A549 (cell line): ENCODE measurements at regions not wholly inside any gene's neighbourhood (a gene's known extent, or its start where the extent isn't known, plus 50 kb on each side); places are given as distances from the start of the nearest gene placed in this dataset.

Experiments
- ATAC-seq, 2 experiments: fragments of 200-7000 bp in 1 of 2; fragments of >200 bp in 1 of 2; cut with Nextera tagmentation in 1 of 2; cut with Tn5 transposase in 1 of 2; 3 replicates each; pipeline versions ENCODE4 v1.8.0 to v1.9.1; 2018 to 2020; ENCODE audit warnings: mild to moderate bottlenecking in 1 of 2, moderate library complexity in 1 of 2
- CTCF ChIA-PET: fragments of 300-600 bp; sonication (Branson Sonifier 250); formaldehyde crosslinking; extraction: SDS; loops from one replicate; lab custom pipeline; 2021; ENCODE audit warnings: antibody characterized with exemption, inconsistent platforms; lab: Yijun Ruan, JAX
- POLR2A ChIA-PET: fragments of 350-600 bp; formaldehyde crosslinking; extraction: SDS; loops from one replicate; lab custom pipeline; 2021; ENCODE audit warnings: antibody characterized with exemption, inconsistent platforms; lab: Yijun Ruan, JAX
- DNase-seq, 2 experiments: peaks; one replicate each; pipeline versions ENCODE4 v3.0.0 to v3.0.0-alpha.2; 2011 to 2016; ENCODE audit warnings: low read depth in 1 of 2, low spot score in 1 of 2
- FAIRE-seq: peaks from 2 replicates; lab custom pipeline; 2011; peaks lifted over from hg19 to GRCh38; lab: Jason Lieb, UNC
- H3K27ac ChIP-seq, 2 experiments: fragments of >200 bp; sonication (Bioruptor Twin); formaldehyde crosslinking; 3 replicates each; pipeline ENCODE4 v1.5.1; 2016 to 2017
- H3K4me1 ChIP-seq: fragments of >200 bp; sonication (Bioruptor Twin); formaldehyde crosslinking; 3 replicates; pipeline ENCODE4 v1.6.1; 2016
- H3K4me2 ChIP-seq: fragments of >200 bp; sonication (Bioruptor Twin); formaldehyde crosslinking; 3 replicates; pipeline ENCODE4 v1.6.1; 2016
- H3K4me3 ChIP-seq: fragments of >200 bp; sonication (Bioruptor Twin); formaldehyde crosslinking; 3 replicates; pipeline ENCODE4 v1.5.1; 2016
- H3K9me3 ChIP-seq: fragments of >200 bp; sonication (Bioruptor Twin); formaldehyde crosslinking; 3 replicates; pipeline ENCODE4 v1.6.1; 2016
- CBX2 ChIP-seq: fragments of 200-600 bp; sonication (generic); IDR thresholded peaks from 2 replicates; pipeline ENCODE4 v1.6.1; 2016; ENCODE audit warnings: low read depth, mild to moderate bottlenecking, borderline replicate concordance
- CEBPB ChIP-seq, 2 experiments: fragments of >200 bp in 1 of 2; sonication (Bioruptor Twin) in 1 of 2; formaldehyde crosslinking in 1 of 2; IDR thresholded peaks; 2 replicates each; pipeline ENCODE4 v1.6.1; 2012 to 2016
- E2F6 ChIP-seq: IDR thresholded peaks from 2 replicates; pipeline ENCODE4 v1.6.1; 2012; ENCODE audit warnings: low read depth, borderline replicate concordance
- FOSL2 ChIP-seq, 2 experiments: fragments of 450-650 bp in 1 of 2; fragments of >200 bp in 1 of 2; sonication (Bioruptor Twin) in 1 of 2; formaldehyde crosslinking; IDR thresholded peaks; 2 replicates each; pipeline versions ENCODE4 v1.5.0 to v1.6.1; 2016 to 2020; ENCODE audit warnings: mild to moderate bottlenecking in 1 of 2, moderate library complexity in 1 of 2
- GATA3 ChIP-seq: IDR thresholded peaks from 2 replicates; pipeline ENCODE4 v1.6.1; 2012; ENCODE audit warnings: borderline replicate concordance
- HDAC2 ChIP-seq: fragments of 200-600 bp; sonication (generic); IDR thresholded peaks from 2 replicates; pipeline ENCODE4 v1.6.1; 2016
- HOXA7 ChIP-seq: fragments of 250-450 bp; sonication (Bioruptor Pico); IDR thresholded peaks from 2 replicates; pipeline ENCODE4 v1.5.0; 2020; ENCODE audit warnings: mild to moderate bottlenecking, moderate library complexity
- KDM1A ChIP-seq: fragments of 200-600 bp; sonication (generic); IDR thresholded peaks from 2 replicates; pipeline ENCODE4 v1.6.1; 2016; ENCODE audit warnings: low read depth, mild to moderate bottlenecking
- MAFK ChIP-seq: fragments of 450-650 bp; IDR thresholded peaks from 2 replicates; pipeline ENCODE4 v1.6.1; 2014; ENCODE audit not compliant: partially characterized antibody
- MAZ ChIP-seq: fragments of 150-350 bp; IDR thresholded peaks from 2 replicates; pipeline ENCODE4 v1.6.1; 2014; ENCODE audit warnings: antibody characterized with exemption, low read depth, low read length, borderline replicate concordance
- NR3C1 ChIP-seq: fragments of >200 bp; sonication (Bioruptor Twin); formaldehyde crosslinking; IDR thresholded peaks from 3 replicates; pipeline ENCODE4 v1.6.1; 2017
- RCOR1 ChIP-seq: fragments of 150-350 bp; IDR thresholded peaks from 2 replicates; pipeline ENCODE4 v1.6.1; 2014; ENCODE audit warnings: antibody characterized with exemption, low read length, low read depth
- WGBS: methylation state at CpG from one replicate; pipeline ENCODE4 v1.1.6; 2017; ENCODE audit errors: missing lambda C conversion rate; 5-methylcytosine and 5-hydroxymethylcytosine counted together
- TF ChIP-seq, protein P1 (sequence below): fragments of 150-350 bp; IDR thresholded peaks from 2 replicates; pipeline ENCODE4 v1.6.1; 2014; ENCODE audit warnings: low read depth, mild to moderate bottlenecking, low read length
- TF ChIP-seq, protein P2 (sequence below): fragments of 200-600 bp; sonication (generic); IDR thresholded peaks from 2 replicates; pipeline ENCODE4 v1.6.1; 2016; ENCODE audit warnings: antibody characterized with exemption, mild to moderate bottlenecking, moderate library complexity

- DNase-seq (no peak), FAIRE-seq (no peak), ATAC-seq (no peak)
- H3K4me2 ChIP-seq: no peak overlapping the region
- CTCF ChIA-PET: interaction anchor here (1.2 kb wide), 1 partner anchor 18 kb away, joined by 3 read pairs; no protein-coding TSS in a partner anchor
- H3K4me3 ChIP-seq: no peak overlapping the region
- no peak overlapping the region for H3K27ac ChIP-seq
- POLR2A ChIA-PET: no interaction called here
- H3K9me3 ChIP-seq: peaks cover 23% of the 10 kb centered on the region
- TF ChIP-seq MAFK (no peak), E2F6 (no peak), CBX2 (no peak), GATA3 (no peak), HOXA7 (CRISPR knock-in tag) (no peak)
- TF ChIP-seq, protein P1, sequence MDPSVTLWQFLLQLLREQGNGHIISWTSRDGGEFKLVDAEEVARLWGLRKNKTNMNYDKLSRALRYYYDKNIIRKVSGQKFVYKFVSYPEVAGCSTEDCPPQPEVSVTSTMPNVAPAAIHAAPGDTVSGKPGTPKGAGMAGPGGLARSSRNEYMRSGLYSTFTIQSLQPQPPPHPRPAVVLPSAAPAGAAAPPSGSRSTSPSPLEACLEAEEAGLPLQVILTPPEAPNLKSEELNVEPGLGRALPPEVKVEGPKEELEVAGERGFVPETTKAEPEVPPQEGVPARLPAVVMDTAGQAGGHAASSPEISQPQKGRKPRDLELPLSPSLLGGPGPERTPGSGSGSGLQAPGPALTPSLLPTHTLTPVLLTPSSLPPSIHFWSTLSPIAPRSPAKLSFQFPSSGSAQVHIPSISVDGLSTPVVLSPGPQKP: no peak
- H3K4me1 ChIP-seq: no peaks in the 10 kb centered on the region
- WGBS: 96% methylated on average over 1 of the region's 1 CpG
Observed at GRCh38 chr20:11323816-11324215, 593.9 kb upstream of the BTBD3 start.

DNA sequence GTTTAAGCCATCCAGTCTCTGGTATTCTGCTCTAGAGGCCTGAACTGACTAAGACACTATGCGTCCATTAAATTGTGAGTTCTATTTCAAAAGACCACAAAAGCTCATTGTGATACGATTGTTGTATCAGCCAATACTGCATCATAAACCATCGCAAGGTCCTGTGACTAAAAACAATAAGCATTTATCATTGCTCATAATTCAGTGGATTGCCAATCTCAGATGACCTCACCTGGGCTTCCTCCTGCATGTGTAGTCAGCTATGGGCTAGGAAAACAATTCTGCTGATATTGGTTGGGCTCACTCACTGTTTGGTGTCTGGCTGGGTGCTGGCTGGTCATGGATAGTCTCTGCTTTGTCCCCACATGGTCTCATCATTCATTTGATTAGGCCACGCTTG is 592.7 kb upstream of the BTBD3 start:
- no peak for TF ChIP-seq CBX2
- TF ChIP-seq CEBPB (IDR thresholded peaks at IDR 0.05): no peak
- TF ChIP-seq NR3C1: no peak
- no peak for TF ChIP-seq E2F6
- no peak for TF ChIP-seq RCOR1
- no peak for TF ChIP-seq FOSL2 (IDR thresholded peaks at IDR 0.05)
- no peak for TF ChIP-seq FOSL2 (CRISPR knock-in tag; IDR thresholded peaks at IDR 0.05)
- TF ChIP-seq KDM1A: no peak
- TF ChIP-seq MAZ: no peak
- no peak for TF ChIP-seq HDAC2
- H3K4me1 ChIP-seq: no peaks in the 10 kb centered on the region
- peaks cover 19% of the 10 kb centered on the region for H3K9me3 ChIP-seq
- 90% methylated on average over 4 of the region's 4 CpGs for WGBS
- FAIRE-seq (no peak), DNase-seq (no peak), ATAC-seq (no peak)
- H3K4me2 ChIP-seq: no peak overlapping the region
- ChIA-PET POLR2A (no interaction called here), CTCF (no interaction called here)
- no peak overlapping the region for H3K27ac ChIP-seq
- no peak overlapping the region for H3K4me3 ChIP-seq

DNA sequence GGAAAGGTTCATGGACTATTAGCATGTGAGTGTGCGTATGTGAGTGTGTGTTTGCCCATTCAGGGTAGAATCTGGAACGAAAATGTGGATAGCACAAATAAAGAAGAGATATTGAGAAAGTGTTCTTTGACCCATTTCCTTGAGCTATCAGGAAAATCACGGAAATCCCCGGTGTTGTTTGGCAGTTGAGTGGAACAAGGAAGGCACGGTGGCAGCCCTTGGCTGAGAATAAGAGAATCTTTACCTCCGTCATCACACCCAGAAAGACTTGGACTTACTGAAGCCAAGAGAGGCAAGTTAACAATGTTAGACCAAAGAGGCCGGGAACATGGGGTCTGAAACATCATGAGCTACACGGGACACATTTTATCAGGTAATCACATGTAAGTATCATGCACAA is 588.9 kb upstream of the BTBD3 start:
- 56% methylated on average over 8 of the region's 8 CpGs for WGBS
- no peak for FAIRE-seq
- Histone ChIP-seq H3K4me1 (no peaks in the 10 kb centered on the region), H3K4me3 (no peak overlapping the region), H3K9me3 (no peaks in the 10 kb centered on the region), H3K27ac (no peak overlapping the region), H3K4me2 (no peak overlapping the region)
- DNase-seq: no peak
- TF ChIP-seq, protein P2, sequence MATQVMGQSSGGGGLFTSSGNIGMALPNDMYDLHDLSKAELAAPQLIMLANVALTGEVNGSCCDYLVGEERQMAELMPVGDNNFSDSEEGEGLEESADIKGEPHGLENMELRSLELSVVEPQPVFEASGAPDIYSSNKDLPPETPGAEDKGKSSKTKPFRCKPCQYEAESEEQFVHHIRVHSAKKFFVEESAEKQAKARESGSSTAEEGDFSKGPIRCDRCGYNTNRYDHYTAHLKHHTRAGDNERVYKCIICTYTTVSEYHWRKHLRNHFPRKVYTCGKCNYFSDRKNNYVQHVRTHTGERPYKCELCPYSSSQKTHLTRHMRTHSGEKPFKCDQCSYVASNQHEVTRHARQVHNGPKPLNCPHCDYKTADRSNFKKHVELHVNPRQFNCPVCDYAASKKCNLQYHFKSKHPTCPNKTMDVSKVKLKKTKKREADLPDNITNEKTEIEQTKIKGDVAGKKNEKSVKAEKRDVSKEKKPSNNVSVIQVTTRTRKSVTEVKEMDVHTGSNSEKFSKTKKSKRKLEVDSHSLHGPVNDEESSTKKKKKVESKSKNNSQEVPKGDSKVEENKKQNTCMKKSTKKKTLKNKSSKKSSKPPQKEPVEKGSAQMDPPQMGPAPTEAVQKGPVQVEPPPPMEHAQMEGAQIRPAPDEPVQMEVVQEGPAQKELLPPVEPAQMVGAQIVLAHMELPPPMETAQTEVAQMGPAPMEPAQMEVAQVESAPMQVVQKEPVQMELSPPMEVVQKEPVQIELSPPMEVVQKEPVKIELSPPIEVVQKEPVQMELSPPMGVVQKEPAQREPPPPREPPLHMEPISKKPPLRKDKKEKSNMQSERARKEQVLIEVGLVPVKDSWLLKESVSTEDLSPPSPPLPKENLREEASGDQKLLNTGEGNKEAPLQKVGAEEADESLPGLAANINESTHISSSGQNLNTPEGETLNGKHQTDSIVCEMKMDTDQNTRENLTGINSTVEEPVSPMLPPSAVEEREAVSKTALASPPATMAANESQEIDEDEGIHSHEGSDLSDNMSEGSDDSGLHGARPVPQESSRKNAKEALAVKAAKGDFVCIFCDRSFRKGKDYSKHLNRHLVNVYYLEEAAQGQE: no peak
- TF ChIP-seq GATA3: no peak
- no peak for TF ChIP-seq NR3C1
- TF ChIP-seq, all 56 proteins: peak for 0
- POLR2A ChIA-PET: no interaction called here
- CTCF ChIA-PET: interaction anchor here (0.9 to 1.9 kb wide), 3 partner anchors 9 to 40 kb away, joined by 3 to 6 read pairs (median 5); no protein-coding TSS in a partner anchor
- no peak for ATAC-seq
